Neural cell (in vitro differentiated cells): ENCODE measurements at regions not wholly inside any gene's neighbourhood (a gene's known extent, or its start where the extent isn't known, plus 50 kb on each side); places are given as distances from the start of the nearest gene placed in this dataset.

Source experiments
- CTCF ChIP-seq: fragments of 450-650 bp; IDR thresholded peaks from 2 replicates; pipeline ENCODE4 v1.5.1; 2014; ENCODE audit warnings: antibody characterized with exemption, mild to moderate bottlenecking, moderate library complexity; ENCODE audit not compliant: poor library complexity, severe bottlenecking
- EP300 ChIP-seq: fragments of 450-650 bp; conservative IDR thresholded peaks from 2 replicates; pipeline ENCODE4 v1.6.1; 2014; ENCODE audit warnings: antibody characterized with exemption, mild to moderate bottlenecking, moderate library complexity; ENCODE audit not compliant: poor library complexity, severe bottlenecking
- RAD21 ChIP-seq: fragments of 450-650 bp; conservative IDR thresholded peaks from 2 replicates; pipeline ENCODE4 v1.6.1; 2014; ENCODE audit warnings: antibody characterized with exemption, mild to moderate bottlenecking, moderate library complexity

GRCh38 chr16:80436510-80436909 is 104.3 kb upstream of the DYNLRB2 start:
- TF ChIP-seq CTCF (no peak), RAD21 (no peak), EP300 (no peak)
